ENCODE measurements at regions not wholly inside any gene's neighbourhood (a gene's known extent, or its start where the extent isn't known, plus 50 kb on each side); places are given as distances from the start of the nearest gene placed in this dataset.
A peak's percentile ranks its signal among the peaks of the same experiment; 100 is the strongest.
"Not testable (repeated sequence)": the region's sequence is repeated elsewhere in the genome, so short reads cannot be mapped to it uniquely, and the experiment has no call there.

DNA sequence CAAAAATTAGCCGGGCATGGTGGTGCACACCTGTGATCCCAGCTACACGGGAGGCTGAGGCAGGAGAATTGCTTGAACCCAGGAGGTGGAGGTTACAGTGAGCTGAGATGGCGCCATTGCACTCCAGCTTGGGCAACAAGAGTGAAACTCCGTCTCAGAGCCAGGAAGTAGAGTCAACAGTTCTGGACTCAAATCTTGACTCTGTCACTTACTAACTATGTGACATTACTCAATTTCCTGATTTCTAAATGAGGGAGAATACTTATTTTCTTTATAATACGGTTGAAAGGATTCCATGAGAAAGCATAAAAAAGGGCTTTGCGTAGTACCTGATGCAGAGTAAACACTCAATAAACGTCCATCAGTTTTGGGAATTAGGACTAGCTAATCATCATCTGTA, 350.7 kb downstream of the SHQ1 start:
- H3K27ac ChIP-seq; H3K4me1 ChIP-seq (replicated peaks); H3K9me3 ChIP-seq (replicated peaks); H3K27me3 ChIP-seq (replicated peaks); H3K4me3 ChIP-seq; H3K36me3 ChIP-seq; DNase-seq (ENCODE audit: low read depth in 1 of 2, low spot score in 2 of 2): not testable (repeated sequence)

DNA sequence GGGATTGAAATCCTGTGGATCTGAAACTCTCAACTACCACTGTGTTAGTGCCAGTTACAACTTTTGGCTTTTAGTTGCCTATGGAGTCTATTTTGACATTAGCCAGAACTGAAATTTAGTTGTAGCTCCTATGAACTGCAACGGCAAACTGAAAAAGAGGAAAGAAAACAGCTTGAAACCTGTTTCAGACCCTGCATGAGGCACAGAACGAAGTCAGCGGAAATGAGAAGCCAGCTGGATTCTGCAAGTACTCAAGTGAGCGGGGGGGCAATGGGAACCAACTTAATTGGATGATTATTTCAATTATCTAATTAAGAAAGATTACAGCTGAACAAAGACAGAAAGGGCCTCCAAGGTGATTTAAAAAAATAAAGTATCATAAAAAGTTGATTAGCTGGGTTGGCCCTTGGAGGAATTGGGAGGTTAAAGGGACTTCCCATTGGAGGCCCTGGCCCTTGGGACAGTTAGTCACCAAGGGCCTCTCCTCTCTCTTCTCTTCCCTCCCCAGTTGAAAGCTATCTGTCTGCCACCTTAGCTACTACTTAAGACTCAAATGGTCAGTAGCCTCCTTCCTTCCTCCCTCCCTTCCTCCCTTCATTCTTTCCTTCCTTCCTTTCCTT, 352.1 kb downstream of the SHQ1 start:
- no peaks in the 10 kb centered on the region for H3K9me3 ChIP-seq (replicated peaks)

DNA sequence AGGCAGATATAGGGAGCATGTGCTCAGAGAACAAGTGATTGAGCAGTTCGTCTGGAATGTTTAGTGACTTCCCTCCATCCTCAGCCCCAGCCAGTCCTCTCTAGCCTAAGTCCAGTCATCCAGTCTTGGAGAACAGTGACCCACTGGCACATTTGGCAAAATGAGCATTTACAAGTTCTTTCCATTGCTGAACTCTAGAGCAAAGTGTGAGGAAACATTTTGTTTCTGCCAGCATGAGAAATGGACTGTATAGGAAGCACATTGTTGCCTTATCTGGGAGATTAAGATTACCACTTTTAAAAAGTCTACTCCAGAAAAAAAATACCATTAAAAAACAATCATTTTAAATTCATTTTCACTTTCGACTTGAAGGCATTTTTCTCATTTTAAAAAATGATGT, 353.6 kb downstream of the SHQ1 start:
- no peaks in the 10 kb centered on the region for H3K9me3 ChIP-seq (replicated peaks)
- no peaks in the 10 kb centered on the region for H3K27me3 ChIP-seq (replicated peaks)
- H3K27ac ChIP-seq = no peak overlapping the region
- DNase-seq (ENCODE audit: low read depth in 1 of 2, low spot score in 2 of 2) = no peak
- no peak overlapping the region for H3K4me3 ChIP-seq
- H3K4me1 ChIP-seq (replicated peaks) = peaks cover 17% of the 10 kb centered on the region
- no peaks in the 10 kb centered on the region for H3K36me3 ChIP-seq

More for the DNA sequence above, 352.1 kb downstream of the SHQ1 start:
- DNase-seq (ENCODE audit: low read depth in 1 of 2, low spot score in 2 of 2) = no peak
- Histone ChIP-seq H3K27ac (no peak overlapping the region), H3K27me3 (replicated peaks) (no peaks in the 10 kb centered on the region), H3K36me3 (no peaks in the 10 kb centered on the region), H3K4me3 (no peak overlapping the region), H3K4me1 (replicated peaks) (peaks cover 12% of the 10 kb centered on the region)

GRCh38 chr3:72494130-72494529, 354.1 kb downstream of the SHQ1 start:
- Histone ChIP-seq H3K27me3 (replicated peaks) (no peaks in the 10 kb centered on the region), H3K4me3 (no peak overlapping the region), H3K4me1 (replicated peaks) (peaks cover 20% of the 10 kb centered on the region), H3K27ac (no peak overlapping the region), H3K36me3 (no peaks in the 10 kb centered on the region), H3K9me3 (replicated peaks) (no peaks in the 10 kb centered on the region)
- DNase-seq (ENCODE audit: low read depth in 1 of 2, low spot score in 2 of 2) = no peak

DNA sequence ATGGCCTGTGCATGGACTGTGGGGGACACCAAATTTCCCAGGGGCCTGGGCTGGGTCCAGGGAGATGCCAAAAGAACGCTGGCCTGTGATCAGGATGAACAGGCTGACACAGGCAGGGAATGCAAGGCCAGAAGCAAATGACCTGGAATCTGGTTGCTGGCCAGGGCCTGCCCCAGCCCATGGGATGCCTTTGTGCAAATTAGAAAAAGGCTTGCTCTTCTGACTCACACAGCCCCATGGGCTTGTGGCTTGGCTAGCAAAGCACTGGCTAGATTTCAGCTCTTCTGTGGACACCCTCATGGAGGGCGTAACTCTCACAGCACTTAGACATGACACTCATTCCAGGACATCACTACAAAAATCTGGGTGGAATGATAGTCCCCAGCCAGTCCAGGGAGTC, 356.0 kb downstream of the SHQ1 start:
- peak; percentile 52 to 72 for DNase-seq (ENCODE audit: low read depth in 1 of 2, low spot score in 2 of 2)
- Histone ChIP-seq H3K4me1 (replicated peaks) (peaks cover 39% of the 10 kb centered on the region), H3K27ac (no peak overlapping the region), H3K27me3 (replicated peaks) (no peaks in the 10 kb centered on the region), H3K9me3 (replicated peaks) (no peaks in the 10 kb centered on the region), H3K4me3 (no peak overlapping the region), H3K36me3 (no peaks in the 10 kb centered on the region)

- DNase-seq (ENCODE audit: low read depth in 1 of 2, low spot score in 2 of 2) = no peak
- Histone ChIP-seq H3K27ac (no peak overlapping the region), H3K4me3 (no peak overlapping the region), H3K9me3 (replicated peaks) (no peaks in the 10 kb centered on the region), H3K4me1 (replicated peaks) (peaks cover 52% of the 10 kb centered on the region), H3K36me3 (no peaks in the 10 kb centered on the region), H3K27me3 (replicated peaks) (no peaks in the 10 kb centered on the region)
These were observed 357.4 kb downstream of the SHQ1 start for GRCh38 chr3:72490688-72491435.

- Histone ChIP-seq H3K4me3 (no peak overlapping the region), H3K27me3 (replicated peaks) (no peaks in the 10 kb centered on the region), H3K27ac (no peak overlapping the region), H3K9me3 (replicated peaks) (no peaks in the 10 kb centered on the region), H3K36me3 (no peaks in the 10 kb centered on the region), H3K4me1 (replicated peaks) (peaks cover 57% of the 10 kb centered on the region)
- DNase-seq (ENCODE audit: low read depth in 1 of 2, low spot score in 2 of 2) = no peak
These were observed 358.3 kb downstream of the SHQ1 start for GRCh38 chr3:72489901-72490300.

DNA sequence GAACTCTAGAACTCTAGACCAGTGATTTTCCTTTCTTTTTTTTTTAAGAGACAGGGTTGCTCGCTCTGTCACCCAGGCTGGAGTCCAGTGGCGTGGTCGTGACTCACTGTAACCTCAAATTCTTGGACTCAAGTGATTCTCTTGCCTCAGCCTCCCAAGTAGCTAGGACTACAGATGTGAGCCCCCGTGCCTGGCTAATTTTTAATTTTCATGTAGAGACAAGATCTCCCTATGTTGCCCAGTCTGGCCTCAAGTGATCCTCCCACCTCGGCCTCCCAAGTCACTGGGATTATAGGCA, 359.6 kb downstream of the SHQ1 start:
- Histone ChIP-seq H3K4me1 (replicated peaks) (peaks cover 60% of the 10 kb centered on the region), H3K9me3 (replicated peaks) (no peaks in the 10 kb centered on the region), H3K27me3 (replicated peaks) (no peaks in the 10 kb centered on the region), H3K27ac (peak overlapping the region; percentile 93), H3K4me3 (no peak overlapping the region), H3K36me3 (no peaks in the 10 kb centered on the region)
- peak; percentile 72 for DNase-seq (ENCODE audit: low read depth in 1 of 2, low spot score in 2 of 2)

DNA sequence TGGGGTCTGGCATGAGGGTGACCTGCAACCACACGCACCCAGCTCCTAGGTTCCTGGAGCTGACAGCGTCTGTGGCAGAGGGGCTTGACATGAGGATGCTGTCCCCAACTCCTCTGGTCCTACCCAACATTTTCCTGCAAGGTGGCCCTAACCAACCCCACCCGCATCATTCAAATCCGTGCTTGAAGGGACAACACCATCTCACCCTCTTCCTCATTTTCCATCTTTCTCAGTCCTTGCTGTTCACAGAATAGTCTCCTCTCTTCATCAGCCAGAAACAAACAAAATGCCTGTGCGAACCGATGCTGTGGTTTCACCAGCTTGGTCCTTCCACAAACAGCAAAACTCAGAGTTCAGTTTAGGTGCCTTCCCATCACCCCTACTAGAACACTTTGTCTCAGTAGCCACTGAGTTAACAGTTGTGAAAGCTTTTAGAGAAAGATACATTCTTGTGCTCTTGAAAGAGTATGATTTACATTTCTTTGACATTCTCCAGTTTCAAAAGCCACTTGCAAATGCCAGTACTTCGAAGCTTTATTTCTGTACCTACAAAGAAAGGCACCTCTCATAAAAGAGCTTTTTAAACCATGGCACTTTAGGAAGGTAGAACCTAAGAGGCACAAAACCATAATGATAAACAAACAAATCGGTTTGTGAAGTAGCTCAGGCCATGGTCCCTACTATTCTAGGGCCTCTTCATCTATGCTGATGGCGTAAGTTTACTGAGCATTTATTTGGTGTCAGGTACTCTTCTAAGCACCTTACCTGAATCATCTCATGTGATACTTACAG, 360.1 kb downstream of the SHQ1 start:
- peaks cover 64% of the 10 kb centered on the region for H3K4me1 ChIP-seq (replicated peaks)
- no peaks in the 10 kb centered on the region for H3K9me3 ChIP-seq (replicated peaks)
- no peak overlapping the region for H3K4me3 ChIP-seq
- H3K36me3 ChIP-seq = no peaks in the 10 kb centered on the region
- no peaks in the 10 kb centered on the region for H3K27me3 ChIP-seq (replicated peaks)
- H3K27ac ChIP-seq = peak overlapping the region; percentile 93
- DNase-seq (ENCODE audit: low read depth in 1 of 2, low spot score in 2 of 2) = no peak

DNA sequence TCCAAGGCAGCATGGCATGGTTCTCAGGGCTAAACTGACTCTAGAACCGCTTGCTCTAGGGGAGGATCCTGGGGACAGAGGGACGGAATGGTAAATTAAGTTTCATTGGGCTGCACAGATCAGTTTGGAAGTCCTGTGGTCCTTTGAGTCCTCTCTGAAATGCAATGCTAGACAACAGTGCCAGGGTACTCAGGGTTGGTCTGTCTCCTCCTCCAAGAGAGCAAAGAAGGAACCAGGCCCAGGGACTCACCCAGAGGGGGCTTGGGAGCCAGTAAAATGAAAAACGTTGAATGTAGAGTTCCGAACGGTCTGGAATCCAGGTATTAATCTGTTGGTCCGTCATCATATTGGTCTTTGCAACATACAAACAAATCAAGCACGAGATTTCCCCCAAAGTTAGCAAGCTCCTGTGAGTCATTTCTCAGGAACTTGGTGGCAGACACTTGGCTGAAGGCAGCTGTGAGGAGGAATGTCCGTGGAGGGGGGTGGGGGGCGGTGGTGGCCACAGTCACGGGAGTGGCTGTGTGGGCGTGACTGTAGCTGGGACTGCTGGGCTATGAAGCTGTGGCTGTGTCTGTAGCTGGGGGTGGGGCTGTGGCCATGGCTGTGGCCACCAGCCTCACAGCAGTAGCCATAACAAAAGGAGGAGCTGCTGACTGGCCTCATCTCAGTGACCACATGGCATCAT, 361.0 kb downstream of the SHQ1 start:
- no peak overlapping the region for H3K4me3 ChIP-seq
- H3K27ac ChIP-seq = peak overlapping the region; percentile 93
- peaks cover 66% of the 10 kb centered on the region for H3K4me1 ChIP-seq (replicated peaks)
- H3K27me3 ChIP-seq (replicated peaks) = no peaks in the 10 kb centered on the region
- no peaks in the 10 kb centered on the region for H3K36me3 ChIP-seq
- no peaks in the 10 kb centered on the region for H3K9me3 ChIP-seq (replicated peaks)
- DNase-seq (ENCODE audit: low read depth in 1 of 2, low spot score in 2 of 2) = peak; percentile 93 to 95

GRCh38 chr3:72485641-72486040, 362.6 kb downstream of the SHQ1 start:
- H3K4me1 ChIP-seq (replicated peaks) = peaks cover 69% of the 10 kb centered on the region
- no peaks in the 10 kb centered on the region for H3K27me3 ChIP-seq (replicated peaks)
- no peak for DNase-seq (ENCODE audit: low read depth in 1 of 2, low spot score in 2 of 2)
- H3K27ac ChIP-seq = peak overlapping the region; percentile 3; the same call in 1 of the 2 replicates
- H3K36me3 ChIP-seq = no peaks in the 10 kb centered on the region
- H3K4me3 ChIP-seq = no peak overlapping the region
- no peaks in the 10 kb centered on the region for H3K9me3 ChIP-seq (replicated peaks)

- Histone ChIP-seq H3K27ac (peak overlapping the region; percentile 61), H3K4me3 (no peak overlapping the region), H3K36me3 (no peaks in the 10 kb centered on the region), H3K4me1 (replicated peaks) (peaks cover 61% of the 10 kb centered on the region), H3K9me3 (replicated peaks) (no peaks in the 10 kb centered on the region), H3K27me3 (replicated peaks) (no peaks in the 10 kb centered on the region)
- no peak for DNase-seq (ENCODE audit: low read depth in 1 of 2, low spot score in 2 of 2)
These were observed 364.6 kb downstream of the SHQ1 start for GRCh38 chr3:72483554-72484104.

DNA sequence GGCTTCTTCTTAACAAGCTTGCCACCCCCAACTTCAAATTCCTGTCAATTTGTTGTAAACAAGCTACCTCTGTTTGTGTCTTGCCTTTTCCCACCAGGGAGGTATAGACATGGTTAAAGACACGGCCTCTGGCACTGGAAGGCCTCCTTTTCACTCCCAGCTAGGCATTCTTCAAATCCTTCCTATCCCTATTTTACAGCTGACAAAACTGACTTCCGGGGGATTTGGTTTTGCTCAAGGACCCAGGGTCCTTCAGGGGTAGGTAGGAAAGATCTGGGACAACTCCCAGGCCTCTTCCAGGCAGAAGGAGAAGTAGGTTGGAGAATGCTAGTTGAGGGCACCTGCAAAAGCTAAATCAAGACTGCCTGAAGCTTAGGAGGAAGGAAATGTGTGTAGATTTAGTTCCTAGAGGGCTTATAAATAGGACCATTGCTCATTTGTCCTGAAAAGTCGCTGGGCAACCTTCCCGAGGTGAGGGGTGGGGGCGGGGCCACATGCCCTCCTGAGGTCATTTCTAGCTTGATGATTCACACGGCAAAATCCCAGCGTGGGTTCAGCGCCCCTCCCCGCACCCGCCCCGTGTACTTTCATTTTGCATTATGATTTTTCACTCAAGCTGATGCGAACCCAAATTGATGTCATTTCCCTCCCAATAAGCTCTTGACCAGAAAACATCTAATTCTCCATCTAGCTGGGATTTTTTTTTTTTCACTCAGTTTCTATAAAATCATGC, 365.5 kb downstream of the SHQ1 start:
- Histone ChIP-seq H3K36me3 (no peaks in the 10 kb centered on the region), H3K27me3 (replicated peaks) (no peaks in the 10 kb centered on the region), H3K9me3 (replicated peaks) (no peaks in the 10 kb centered on the region), H3K4me3 (peak overlapping the region; percentile 16), H3K27ac (peak overlapping the region; percentile 61), H3K4me1 (replicated peaks) (peaks cover 52% of the 10 kb centered on the region)
- DNase-seq (ENCODE audit: low read depth in 1 of 2, low spot score in 2 of 2) = peak; percentile 67 to 68

Measured in SJSA1 (cell line).